GM12801 (cell line): ENCODE measurements at regions not wholly inside any gene's neighbourhood (a gene's known extent, or its start where the extent isn't known, plus 50 kb on each side); places are given as distances from the start of the nearest gene placed in this dataset.

Source experiments
- TF ChIP-seq, protein P1 (sequence below): IDR thresholded peaks from one replicate; pipeline ENCODE4 v1.5.1; 2011; ENCODE audit warnings: control low read depth; ENCODE audit not compliant: insufficient read length; ENCODE audit errors: extremely low read depth

DNA sequence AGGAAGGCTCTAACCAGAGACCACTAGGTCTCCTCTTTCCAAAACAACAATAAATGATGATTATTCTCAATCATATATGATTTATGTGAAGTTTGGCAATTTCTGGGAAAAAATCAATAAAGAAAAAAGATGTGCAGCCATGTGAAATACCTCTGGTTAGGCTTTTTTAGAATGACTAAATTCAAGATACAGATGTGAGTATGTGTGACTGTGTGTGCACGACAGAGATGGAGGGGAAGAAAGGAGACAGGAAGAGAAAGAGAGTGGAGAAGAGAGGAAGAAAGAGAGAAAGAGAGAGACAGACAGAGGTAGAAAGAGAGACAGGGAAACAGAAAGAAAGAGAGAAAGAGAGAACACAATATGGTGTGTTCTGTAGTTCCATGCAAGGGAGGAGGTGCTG, 558.6 kb upstream of the CDH5 start:
- TF ChIP-seq, protein P1, sequence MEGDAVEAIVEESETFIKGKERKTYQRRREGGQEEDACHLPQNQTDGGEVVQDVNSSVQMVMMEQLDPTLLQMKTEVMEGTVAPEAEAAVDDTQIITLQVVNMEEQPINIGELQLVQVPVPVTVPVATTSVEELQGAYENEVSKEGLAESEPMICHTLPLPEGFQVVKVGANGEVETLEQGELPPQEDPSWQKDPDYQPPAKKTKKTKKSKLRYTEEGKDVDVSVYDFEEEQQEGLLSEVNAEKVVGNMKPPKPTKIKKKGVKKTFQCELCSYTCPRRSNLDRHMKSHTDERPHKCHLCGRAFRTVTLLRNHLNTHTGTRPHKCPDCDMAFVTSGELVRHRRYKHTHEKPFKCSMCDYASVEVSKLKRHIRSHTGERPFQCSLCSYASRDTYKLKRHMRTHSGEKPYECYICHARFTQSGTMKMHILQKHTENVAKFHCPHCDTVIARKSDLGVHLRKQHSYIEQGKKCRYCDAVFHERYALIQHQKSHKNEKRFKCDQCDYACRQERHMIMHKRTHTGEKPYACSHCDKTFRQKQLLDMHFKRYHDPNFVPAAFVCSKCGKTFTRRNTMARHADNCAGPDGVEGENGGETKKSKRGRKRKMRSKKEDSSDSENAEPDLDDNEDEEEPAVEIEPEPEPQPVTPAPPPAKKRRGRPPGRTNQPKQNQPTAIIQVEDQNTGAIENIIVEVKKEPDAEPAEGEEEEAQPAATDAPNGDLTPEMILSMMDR = no peak

DNA sequence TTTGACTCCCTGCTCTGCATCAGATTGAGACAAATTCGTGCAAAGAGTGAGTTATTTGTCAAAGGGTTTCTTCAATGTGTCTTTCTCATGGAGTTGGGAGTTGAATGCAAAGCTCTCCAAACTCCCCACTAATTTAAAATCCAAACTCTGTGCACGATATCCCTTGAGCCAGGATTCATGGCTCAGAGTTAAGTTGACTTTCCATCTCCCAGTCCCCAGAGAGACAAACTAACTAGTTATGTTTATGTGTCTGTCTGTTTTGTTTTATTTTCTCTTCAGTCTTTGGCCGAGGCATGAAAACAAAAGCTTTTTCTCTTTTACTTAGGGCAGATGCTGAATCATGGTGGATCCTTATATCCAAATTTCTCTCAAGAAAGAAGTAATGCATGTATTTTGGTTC, 570.0 kb upstream of the CDH5 start:
- TF ChIP-seq, protein P1 = no peak

DNA sequence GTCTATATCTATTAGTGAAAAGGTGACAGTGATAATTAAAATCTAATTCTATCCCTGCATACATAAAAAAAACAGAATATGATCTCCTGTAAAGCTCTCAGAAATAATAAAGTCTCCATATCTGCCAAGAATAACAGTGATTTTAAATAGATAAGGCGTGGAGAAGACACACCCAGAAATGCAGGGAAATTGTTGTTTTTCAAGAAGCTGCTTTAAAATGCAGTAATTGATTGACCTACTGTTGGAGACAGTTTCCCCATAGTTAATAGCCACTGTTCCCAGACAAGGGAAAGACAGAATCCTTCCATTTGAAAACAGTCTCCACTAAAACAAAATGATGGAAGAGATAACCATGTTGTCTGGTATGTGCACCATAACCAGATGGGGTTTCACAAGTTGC, 571.5 kb upstream of the CDH5 start:
- TF ChIP-seq, protein P1 = no peak

DNA sequence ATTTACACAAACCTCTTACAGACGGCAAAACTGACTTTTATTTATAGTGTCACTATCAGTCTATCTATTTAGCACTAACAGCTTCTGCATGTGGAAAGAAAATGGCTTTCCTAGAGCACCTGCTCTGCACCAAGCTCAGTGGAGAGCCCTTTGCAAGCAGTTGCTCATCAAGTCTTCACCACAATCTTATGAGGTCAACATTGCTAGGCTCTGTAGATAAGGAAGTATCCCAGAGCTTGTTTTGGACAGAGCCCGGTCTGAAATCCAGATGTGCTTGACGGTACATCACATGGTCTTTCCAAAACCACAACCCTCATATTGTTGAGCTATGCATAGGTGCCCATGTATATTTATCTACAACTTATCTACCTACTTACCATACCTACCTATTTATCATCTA, 572.7 kb upstream of the CDH5 start:
- TF ChIP-seq, protein P1 = no peak

DNA sequence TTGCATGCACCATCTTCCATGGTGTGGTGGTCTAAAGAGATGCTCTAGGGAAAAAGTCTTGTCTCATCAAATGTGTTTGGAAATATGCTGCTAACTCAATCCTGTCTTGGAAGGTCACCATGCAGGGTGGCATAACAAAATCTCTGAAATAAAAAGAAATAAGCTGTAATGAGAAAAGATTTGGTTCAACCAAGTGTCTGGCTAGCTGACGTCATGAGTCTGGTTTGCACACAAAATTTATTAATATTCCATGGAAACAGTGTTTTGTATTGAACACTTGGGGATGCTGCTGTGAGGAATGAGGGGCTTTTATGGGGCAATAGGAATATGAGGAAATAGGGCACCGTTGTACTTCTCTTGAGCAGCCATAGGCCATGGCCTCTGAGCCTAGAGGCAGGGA, 575.7 kb upstream of the CDH5 start:
- TF ChIP-seq, protein P1 = no peak

DNA sequence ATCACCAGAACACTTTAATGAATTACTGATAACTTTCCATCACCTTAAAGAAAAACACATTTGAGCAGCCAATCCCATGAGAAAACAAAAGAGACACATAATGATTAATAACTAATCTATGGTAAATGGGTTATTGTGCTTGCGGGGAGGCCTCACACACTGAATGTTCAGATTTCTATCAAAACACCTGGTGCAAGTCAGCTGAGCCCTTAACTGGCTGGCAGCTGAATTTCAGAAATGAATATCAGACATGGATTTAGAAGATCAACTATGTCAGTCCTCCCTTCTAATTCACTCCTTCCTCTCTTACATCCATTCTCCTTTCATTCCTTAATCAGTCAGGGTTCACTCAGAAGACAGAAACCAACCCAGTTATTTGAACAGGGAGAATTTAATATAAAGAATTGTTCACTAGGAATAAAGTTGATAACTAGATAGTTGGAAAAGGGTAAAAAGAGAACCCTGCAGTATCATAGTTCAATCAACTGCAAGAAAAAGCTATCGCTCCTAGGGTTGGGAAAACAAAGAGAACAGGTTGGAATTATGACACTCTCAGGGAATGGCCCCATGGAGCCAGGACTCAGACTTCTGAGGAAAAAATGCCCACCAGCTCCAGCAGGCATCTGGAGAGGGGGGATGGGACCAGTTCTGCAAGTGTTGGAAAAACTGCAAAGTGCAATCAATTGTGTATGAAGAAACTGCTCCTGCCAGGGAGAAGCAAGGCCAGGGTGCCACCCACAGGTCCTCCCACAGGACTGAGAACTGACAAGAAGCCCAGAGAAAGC, 577.1 kb upstream of the CDH5 start:
- TF ChIP-seq, protein P1 = no peak

DNA sequence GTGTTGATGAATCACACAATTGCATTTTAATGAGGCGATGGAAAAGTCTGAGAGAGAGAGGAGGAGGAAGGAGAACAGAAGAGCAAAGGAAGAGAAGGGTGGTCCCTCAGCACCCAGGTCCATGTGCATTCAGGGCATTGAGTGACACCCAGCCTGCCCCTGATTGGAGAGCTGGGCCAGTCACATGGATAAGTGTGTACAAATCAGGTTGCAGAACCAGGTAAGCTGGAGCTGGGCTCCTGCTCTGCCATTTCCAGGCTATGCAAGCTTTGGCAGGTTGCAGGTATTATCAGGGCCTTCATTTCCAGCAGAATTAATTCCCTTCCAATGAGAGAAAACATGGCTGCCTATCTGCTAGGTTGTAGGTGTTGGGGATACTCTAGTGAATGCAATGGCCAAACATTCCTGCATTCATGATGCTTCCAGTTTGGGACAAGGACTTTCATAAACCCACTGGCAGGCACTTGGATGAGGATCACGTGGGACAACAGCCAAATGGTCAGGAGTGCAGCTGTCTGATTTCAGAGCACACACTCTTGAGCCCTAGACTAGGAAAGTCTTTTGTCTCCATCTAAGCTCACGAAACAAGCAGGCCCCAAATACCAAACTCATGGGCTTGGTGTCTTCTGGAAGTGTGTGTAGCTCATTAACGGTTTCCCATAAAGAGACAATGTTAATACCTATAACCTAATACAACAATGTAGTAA, 577.9 kb upstream of the CDH5 start:
- TF ChIP-seq, protein P1 = no peak
